GM10266 (cell line): ENCODE measurements at regions not wholly inside any gene's neighbourhood (a gene's known extent, or its start where the extent isn't known, plus 50 kb on each side); places are given as distances from the start of the nearest gene placed in this dataset.

Source experiments
- DNase-seq: peaks from one replicate; pipeline ENCODE4 v3.0.0; 2012; ENCODE audit errors: extremely low spot score
- TF ChIP-seq, protein P1 (sequence below): IDR thresholded peaks from 2 replicates; pipeline ENCODE4 v1.5.1; 2012; ENCODE audit warnings: mild to moderate bottlenecking, low read depth; ENCODE audit not compliant: control insufficient read depth, insufficient read depth; ENCODE audit errors: missing control alignments

- TF ChIP-seq, protein P1, sequence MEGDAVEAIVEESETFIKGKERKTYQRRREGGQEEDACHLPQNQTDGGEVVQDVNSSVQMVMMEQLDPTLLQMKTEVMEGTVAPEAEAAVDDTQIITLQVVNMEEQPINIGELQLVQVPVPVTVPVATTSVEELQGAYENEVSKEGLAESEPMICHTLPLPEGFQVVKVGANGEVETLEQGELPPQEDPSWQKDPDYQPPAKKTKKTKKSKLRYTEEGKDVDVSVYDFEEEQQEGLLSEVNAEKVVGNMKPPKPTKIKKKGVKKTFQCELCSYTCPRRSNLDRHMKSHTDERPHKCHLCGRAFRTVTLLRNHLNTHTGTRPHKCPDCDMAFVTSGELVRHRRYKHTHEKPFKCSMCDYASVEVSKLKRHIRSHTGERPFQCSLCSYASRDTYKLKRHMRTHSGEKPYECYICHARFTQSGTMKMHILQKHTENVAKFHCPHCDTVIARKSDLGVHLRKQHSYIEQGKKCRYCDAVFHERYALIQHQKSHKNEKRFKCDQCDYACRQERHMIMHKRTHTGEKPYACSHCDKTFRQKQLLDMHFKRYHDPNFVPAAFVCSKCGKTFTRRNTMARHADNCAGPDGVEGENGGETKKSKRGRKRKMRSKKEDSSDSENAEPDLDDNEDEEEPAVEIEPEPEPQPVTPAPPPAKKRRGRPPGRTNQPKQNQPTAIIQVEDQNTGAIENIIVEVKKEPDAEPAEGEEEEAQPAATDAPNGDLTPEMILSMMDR: no peak
- DNase-seq: no peak
These were observed 207.9 kb upstream of the E2F8 start for GRCh38 chr11:19448651-19449050.

DNA sequence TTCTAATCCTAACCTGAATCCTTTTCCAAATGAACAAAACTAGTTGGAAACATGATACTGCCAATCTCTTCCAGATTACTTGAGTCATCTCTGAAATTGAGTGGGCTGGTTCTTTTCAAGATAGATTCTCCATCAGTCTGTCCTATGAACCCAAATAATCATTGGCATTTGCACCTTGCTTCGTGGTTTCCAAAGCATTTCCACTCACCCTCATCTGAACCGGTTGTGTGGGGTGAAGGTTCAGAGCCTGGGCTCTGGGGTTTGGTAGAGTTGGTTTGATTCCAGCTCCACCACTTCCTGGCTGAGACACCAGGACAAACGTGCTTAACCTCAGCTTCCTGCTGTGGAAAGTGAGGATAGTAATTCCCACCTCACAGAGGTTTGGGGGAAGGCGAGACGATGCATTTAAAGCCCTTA, 206.4 kb upstream of the E2F8 start:
- TF ChIP-seq, protein P1: no peak
- no peak for DNase-seq

GRCh38 chr11:19445771-19446170, 205.0 kb upstream of the E2F8 start:
- TF ChIP-seq, protein P1: no peak
- no peak for DNase-seq

DNA sequence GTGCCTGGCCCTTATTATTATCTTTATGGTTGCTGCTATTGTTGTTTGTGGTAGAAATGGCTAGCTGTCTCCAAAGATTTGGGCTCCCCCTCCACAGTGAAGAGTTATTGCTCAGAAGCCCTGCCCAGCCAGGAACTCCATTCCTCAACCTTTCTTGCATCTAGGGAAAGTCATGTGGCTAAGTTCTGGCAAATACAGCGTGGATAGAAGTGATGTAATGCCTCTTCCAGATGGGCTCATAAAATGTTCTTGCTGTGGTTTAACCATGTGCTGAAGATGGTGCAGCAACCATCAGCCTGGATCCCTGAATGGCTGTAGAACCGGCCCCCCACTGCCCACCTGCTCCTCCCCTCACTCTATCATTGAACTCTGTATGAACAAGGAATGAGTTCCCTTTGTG, 203.5 kb upstream of the E2F8 start:
- no peak for DNase-seq
- TF ChIP-seq, protein P1: no peak

- DNase-seq: no peak
- TF ChIP-seq, protein P1: peak; percentile 6
These were observed 201.8 kb upstream of the E2F8 start for GRCh38 chr11:19442554-19442910.

DNA sequence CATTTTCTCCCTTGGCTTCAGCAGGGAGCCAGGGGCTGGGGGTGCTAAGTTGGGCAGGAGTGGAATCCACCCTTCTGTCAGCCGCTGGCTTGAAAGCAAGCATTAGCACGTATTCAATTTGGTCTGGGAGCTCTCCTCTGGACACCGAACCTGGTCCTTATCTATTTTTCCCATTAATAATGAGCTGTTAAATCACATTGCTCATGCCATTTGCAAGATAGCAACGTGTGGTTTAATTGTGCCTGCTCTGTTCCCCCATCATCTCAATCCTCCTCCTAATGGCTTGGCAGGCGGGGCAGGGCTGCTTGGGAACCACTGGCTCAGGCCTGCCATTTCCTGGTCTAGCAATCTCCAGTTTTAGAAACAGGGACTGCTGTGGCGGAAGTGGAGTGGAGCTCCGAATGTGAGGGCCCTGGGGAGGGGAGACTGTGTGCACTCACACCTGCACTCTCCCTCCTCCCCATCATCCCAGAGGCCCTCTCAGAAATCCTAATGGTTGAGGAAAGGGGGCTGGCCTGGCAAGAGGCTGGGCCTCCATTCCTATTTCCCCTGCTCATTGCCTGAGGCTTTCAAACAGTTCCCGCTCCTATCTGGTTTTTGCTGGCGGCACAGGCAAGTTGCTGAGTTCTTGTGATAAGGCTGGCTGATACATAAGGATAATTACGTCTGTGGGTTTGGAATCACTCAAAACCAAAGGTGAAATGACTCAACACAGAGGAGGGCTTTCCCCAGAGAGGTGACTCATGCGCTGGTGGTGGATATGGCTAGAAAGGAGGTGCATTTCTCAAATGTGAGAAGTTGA, 201.2 kb upstream of the E2F8 start:
- DNase-seq: peak; percentile 77
- TF ChIP-seq, protein P1: no peak

DNA sequence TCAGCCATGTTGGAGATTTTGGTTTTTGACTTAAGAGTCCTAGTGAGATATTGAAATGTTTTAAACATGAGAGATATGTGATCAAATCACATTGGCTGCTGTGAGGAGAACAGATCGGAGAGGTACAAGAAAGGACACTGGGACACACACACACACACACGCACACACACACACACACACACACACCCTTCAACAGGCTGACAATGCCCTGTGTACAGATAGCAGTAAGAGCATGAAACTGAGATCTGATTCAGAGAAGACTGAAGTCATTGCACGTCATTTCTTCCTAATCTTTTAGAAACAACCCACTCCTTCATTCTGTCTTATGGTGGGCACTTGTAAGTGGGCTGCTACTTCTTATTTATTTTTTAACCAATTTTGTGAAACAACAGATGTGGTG, 200.5 kb upstream of the E2F8 start:
- no peak for DNase-seq
- TF ChIP-seq, protein P1: no peak
